Mesenchymal stem cell (in vitro differentiated cells and primary cell): ENCODE measurements at regions not wholly inside any gene's neighbourhood (a gene's known extent, or its start where the extent isn't known, plus 50 kb on each side); places are given as distances from the start of the nearest gene placed in this dataset.

Source experiments
- DNase-seq: peaks from one replicate; pipeline ENCODE4 v3.0.0-alpha.2; 2013
- H2AFZ ChIP-seq: one replicate; pipeline ENCODE4 v1.6.1; 2013; ENCODE audit warnings: low read depth, mild to moderate bottlenecking, control low read depth, inconsistent platforms, low read length, moderate library complexity
- H2AK5ac ChIP-seq: 2 replicates; pipeline ENCODE4 v1.6.1; 2013; ENCODE audit warnings: low read length, moderate library complexity, mild to moderate bottlenecking, inconsistent platforms; ENCODE audit not compliant: severe bottlenecking
- H2BK120ac ChIP-seq: one replicate; pipeline ENCODE4 v1.6.1; 2013; ENCODE audit warnings: low read depth, mild to moderate bottlenecking, inconsistent platforms, low read length, moderate library complexity
- H2BK12ac ChIP-seq, 2 experiments: one replicate each; pipeline ENCODE4 v1.6.1; 2013; ENCODE audit warnings: inconsistent platforms in 2 of 2, low read length in 2 of 2, mild to moderate bottlenecking in 2 of 2, moderate library complexity in 2 of 2, control low read depth in 1 of 2
- H2BK15ac ChIP-seq: one replicate; pipeline ENCODE4 v1.6.1; 2013; ENCODE audit warnings: mild to moderate bottlenecking, low read depth, inconsistent platforms; ENCODE audit not compliant: poor library complexity, severe bottlenecking
- H2BK5ac ChIP-seq: 2 replicates; pipeline ENCODE4 v1.6.1; 2013; ENCODE audit warnings: low read depth, mild to moderate bottlenecking, low read length, control low read depth, inconsistent platforms; ENCODE audit not compliant: poor library complexity, severe bottlenecking
- H3K14ac ChIP-seq, 2 experiments: one replicate each; pipeline ENCODE4 v1.6.1; 2013; ENCODE audit warnings: inconsistent platforms in 2 of 2, low read length in 2 of 2, control low read depth in 1 of 2, mild to moderate bottlenecking in 1 of 2, moderate library complexity in 1 of 2
- H3K18ac ChIP-seq, 2 experiments: one replicate each; pipeline ENCODE4 v1.6.1; 2013; ENCODE audit warnings: inconsistent platforms in 2 of 2, low read length in 2 of 2, control low read depth in 1 of 2, low read depth in 1 of 2, mild to moderate bottlenecking in 1 of 2
- H3K23ac ChIP-seq, 2 experiments: one replicate each; pipeline ENCODE4 v1.6.1; 2013; ENCODE audit warnings: inconsistent platforms in 2 of 2, low read length in 2 of 2, mild to moderate bottlenecking in 2 of 2, moderate library complexity in 2 of 2, control low read depth in 1 of 2
- H3K27ac ChIP-seq: 2 replicates; pipeline ENCODE4 v1.5.1; 2013; ENCODE audit warnings: mild to moderate bottlenecking, moderate library complexity, low read length, control low read depth, inconsistent platforms; ENCODE audit not compliant: poor library complexity, severe bottlenecking
- H3K27me3 ChIP-seq, 2 experiments: 2 replicates each; pipeline versions ENCODE4 v1.6.1 to v1.7.0; 2013; ENCODE audit warnings: low read length in 2 of 2, mild to moderate bottlenecking in 2 of 2, moderate library complexity in 2 of 2, control low read depth in 1 of 2, inconsistent platforms in 1 of 2; ENCODE audit not compliant: control insufficient read depth in 1 of 2, insufficient read depth in 1 of 2
- H3K36me3 ChIP-seq, 2 experiments: 2 replicates each; pipeline versions ENCODE4 v1.6.1 to v1.7.0; 2013; ENCODE audit warnings: low read length in 2 of 2, control low read depth in 1 of 2, inconsistent platforms in 1 of 2, low read depth in 1 of 2, mild to moderate bottlenecking in 1 of 2; ENCODE audit not compliant: insufficient read depth in 2 of 2, control insufficient read depth in 1 of 2
- H3K4ac ChIP-seq, 2 experiments: one replicate each; pipeline ENCODE4 v1.6.1; 2013; ENCODE audit warnings: inconsistent platforms in 2 of 2, low read length in 2 of 2, mild to moderate bottlenecking in 2 of 2, moderate library complexity in 2 of 2, control low read depth in 1 of 2, low read depth in 1 of 2
- H3K4me1 ChIP-seq: 2 replicates; pipeline ENCODE4 v1.6.1; 2013; ENCODE audit warnings: low read depth, low read length, control low read depth; ENCODE audit not compliant: control insufficient read depth, insufficient read depth
- H3K4me2 ChIP-seq: 2 replicates; pipeline ENCODE4 v1.6.1; 2013; ENCODE audit warnings: low read length, mild to moderate bottlenecking, inconsistent platforms; ENCODE audit not compliant: poor library complexity, severe bottlenecking
- H3K4me3 ChIP-seq, 2 experiments: 2 replicates each; pipeline versions ENCODE4 v1.5.1 to v1.7.0; 2013; ENCODE audit warnings: low read length in 2 of 2, mild to moderate bottlenecking in 2 of 2, control low read depth in 1 of 2, low read depth in 1 of 2; ENCODE audit not compliant: insufficient read depth in 1 of 2
- H3K79me1 ChIP-seq: replicated peaks from 2 replicates; pipeline ENCODE4 v1.6.1; 2013; ENCODE audit warnings: mild to moderate bottlenecking, control low read depth, low read length, inconsistent platforms; ENCODE audit not compliant: poor library complexity, severe bottlenecking
- H3K9ac ChIP-seq: 2 replicates; pipeline ENCODE4 v1.7.0; 2013; ENCODE audit warnings: mild to moderate bottlenecking, low read length, moderate library complexity
- H3K9me3 ChIP-seq: 2 replicates; pipeline ENCODE4 v1.7.0; 2013; ENCODE audit warnings: mild to moderate bottlenecking, low read length; ENCODE audit not compliant: control insufficient read depth
- H4K8ac ChIP-seq: one replicate; pipeline ENCODE4 v1.6.1; 2013; ENCODE audit warnings: inconsistent platforms, mild to moderate bottlenecking, low read length, moderate library complexity
- H4K91ac ChIP-seq: one replicate; pipeline ENCODE4 v1.6.1; 2013; ENCODE audit warnings: mild to moderate bottlenecking, low read length, inconsistent platforms
- WGBS: methylation state at CpG from one replicate; pipeline ENCODE4 v1.1.7; 2013; ENCODE audit warnings: mixed read lengths; 5-methylcytosine and 5-hydroxymethylcytosine counted together

GRCh38 chr3:22039161-22039560 is 288.2 kb upstream of the ZNF385D start:
- Histone ChIP-seq H3K9me3 (no peaks in the 10 kb centered on the region), H2BK12ac (no peak overlapping the region), H4K8ac (no peak overlapping the region), H2AFZ (no peak overlapping the region), H3K9ac (no peak overlapping the region), H3K27me3 (no peaks in the 10 kb centered on the region), H3K79me1 (no peaks in the 10 kb centered on the region), H3K36me3 (no peaks in the 10 kb centered on the region), H3K4me2 (no peak overlapping the region), H2BK5ac (no peak overlapping the region), H4K91ac (no peak overlapping the region), H3K4me1 (no peaks in the 10 kb centered on the region), H2BK120ac (no peak overlapping the region), H3K23ac (no peak overlapping the region), H3K4ac (no peak overlapping the region), H2AK5ac (no peak overlapping the region), H3K4me3 (no peak overlapping the region), H3K18ac (no peak overlapping the region), H3K27ac (no peak overlapping the region), H3K14ac (no peak overlapping the region), H2BK15ac (no peak overlapping the region)
- DNase-seq: no peak

GRCh38 chr3:22040150-22040549 is 289.1 kb upstream of the ZNF385D start:
- Histone ChIP-seq H4K8ac (no peak overlapping the region), H3K36me3 (no peaks in the 10 kb centered on the region), H3K4me2 (no peak overlapping the region), H2BK5ac (no peak overlapping the region), H2AFZ (no peak overlapping the region), H3K79me1 (no peaks in the 10 kb centered on the region), H3K27ac (no peak overlapping the region), H3K4ac (no peak overlapping the region), H2AK5ac (no peak overlapping the region), H3K14ac (no peak overlapping the region), H3K27me3 (no peaks in the 10 kb centered on the region), H3K9me3 (no peaks in the 10 kb centered on the region), H2BK120ac (no peak overlapping the region), H3K4me3 (no peak overlapping the region), H2BK12ac (no peak overlapping the region), H3K9ac (no peak overlapping the region), H3K23ac (no peak overlapping the region), H3K4me1 (no peaks in the 10 kb centered on the region), H3K18ac (no peak overlapping the region), H2BK15ac (no peak overlapping the region), H4K91ac (no peak overlapping the region)
- DNase-seq: no peak
- WGBS: no CpG with 5 or more reads among the region's 1 CpG

DNA sequence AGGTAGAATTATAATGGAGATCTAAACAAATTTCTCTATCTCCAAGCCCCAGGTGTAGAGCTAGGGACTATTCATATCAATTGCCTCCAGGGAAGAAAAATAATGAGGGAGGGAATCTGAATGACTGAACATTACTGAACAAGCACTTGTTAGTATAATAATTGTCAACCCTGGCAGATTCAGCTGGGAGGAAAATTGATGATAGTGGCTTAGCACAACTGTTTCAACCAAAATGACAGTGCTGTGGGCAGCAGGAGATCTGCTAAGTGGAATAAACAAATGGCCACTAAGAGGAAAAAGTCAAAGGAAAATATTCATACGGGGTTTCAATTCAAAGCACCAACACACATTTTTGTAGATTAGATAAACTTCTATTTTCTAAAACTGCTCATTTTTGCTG is 294.9 kb upstream of the ZNF385D start:
- H3K27ac ChIP-seq: no peak overlapping the region
- no peak overlapping the region for H2AK5ac ChIP-seq
- DNase-seq: no peak
- no peak overlapping the region for H2BK120ac ChIP-seq
- H4K91ac ChIP-seq: no peak overlapping the region
- no peak overlapping the region for H2AFZ ChIP-seq
- H3K18ac ChIP-seq: no peak overlapping the region
- H2BK15ac ChIP-seq: no peak overlapping the region
- H3K27me3 ChIP-seq: no peaks in the 10 kb centered on the region
- H3K4me3 ChIP-seq: no peak overlapping the region
- no peaks in the 10 kb centered on the region for H3K36me3 ChIP-seq
- no peak overlapping the region for H2BK12ac ChIP-seq
- no peak overlapping the region for H4K8ac ChIP-seq
- H3K23ac ChIP-seq: no peak overlapping the region
- H3K14ac ChIP-seq: no peak overlapping the region
- no peak overlapping the region for H3K4ac ChIP-seq
- H3K4me1 ChIP-seq: no peaks in the 10 kb centered on the region
- no peak overlapping the region for H3K4me2 ChIP-seq
- no peak overlapping the region for H2BK5ac ChIP-seq
- H3K9me3 ChIP-seq: no peaks in the 10 kb centered on the region
- H3K79me1 ChIP-seq: no peaks in the 10 kb centered on the region
- H3K9ac ChIP-seq: no peak overlapping the region
- WGBS: 93% methylated on average over 1 of the region's 1 CpG

DNA sequence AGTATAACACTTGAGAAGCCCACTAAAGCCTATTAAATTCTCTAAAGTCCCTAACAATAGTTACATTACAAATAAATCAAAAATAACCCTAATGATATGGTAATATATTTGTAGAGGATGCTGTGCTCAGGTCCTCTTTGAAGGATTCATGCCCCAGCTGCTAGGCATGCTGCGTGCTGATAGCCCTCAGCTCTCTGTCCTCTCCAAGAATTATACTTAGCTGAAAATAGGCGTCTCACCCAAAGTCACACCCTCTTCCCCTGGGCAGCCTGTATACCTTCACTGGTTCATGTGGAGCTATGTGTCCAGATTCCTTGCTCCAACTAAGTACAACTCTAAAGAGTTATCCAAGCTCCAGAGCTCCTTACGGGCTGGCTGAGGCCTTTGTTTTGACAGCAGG is 312.5 kb upstream of the ZNF385D start:
- Histone ChIP-seq H3K27me3 (no peaks in the 10 kb centered on the region), H2AK5ac (no peak overlapping the region), H2BK5ac (no peak overlapping the region), H3K36me3 (no peaks in the 10 kb centered on the region), H3K18ac (no peak overlapping the region), H3K4ac (no peak overlapping the region), H3K4me1 (no peaks in the 10 kb centered on the region), H3K27ac (no peak overlapping the region), H3K14ac (no peak overlapping the region), H3K79me1 (no peaks in the 10 kb centered on the region), H3K9ac (no peak overlapping the region), H3K4me3 (no peak overlapping the region), H3K4me2 (no peak overlapping the region), H3K23ac (no peak overlapping the region), H2AFZ (no peak overlapping the region), H4K91ac (no peak overlapping the region), H2BK15ac (no peak overlapping the region), H3K9me3 (no peaks in the 10 kb centered on the region), H2BK120ac (no peak overlapping the region), H4K8ac (no peak overlapping the region), H2BK12ac (no peak overlapping the region)
- WGBS: 90% methylated on average over 3 of the region's 3 CpGs
- DNase-seq: no peak
